Embryonic facial prominence (tissue), 1 donor: ENCODE measurements at regions not wholly inside any gene's neighbourhood (a gene's known extent, or its start where the extent isn't known, plus 50 kb on each side); places are given as distances from the start of the nearest gene placed in this dataset.
"Not testable (repeated sequence)": the region's sequence is repeated elsewhere in the genome, so short reads cannot be mapped to it uniquely, and the experiment has no call there.

Source experiments
- DNase-seq: peaks from one replicate; pipeline ENCODE4 v3.0.0-alpha.2; 2016; ENCODE audit errors: extremely low spot score

DNA sequence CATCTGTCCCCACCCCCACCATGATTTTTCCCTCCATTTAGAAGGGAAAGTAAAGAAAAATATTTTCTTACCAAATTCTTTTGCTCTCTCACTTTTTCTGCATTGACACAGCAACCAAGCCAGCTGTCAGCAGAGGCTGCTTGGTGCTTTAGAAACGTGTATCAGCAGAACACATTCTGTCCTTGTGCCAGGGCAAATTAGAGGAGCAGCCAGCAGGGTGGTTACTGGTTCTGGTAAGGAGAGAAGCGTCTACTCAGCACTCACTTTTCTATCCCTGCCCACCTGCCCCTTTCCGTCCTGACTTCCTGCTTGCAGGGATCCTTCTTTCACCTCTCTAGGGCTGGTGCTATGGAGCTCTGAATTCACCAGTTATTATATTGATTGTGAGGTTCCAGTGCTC, 327.5 kb upstream of the PDE3A start:
- DNase-seq: no peak

DNA sequence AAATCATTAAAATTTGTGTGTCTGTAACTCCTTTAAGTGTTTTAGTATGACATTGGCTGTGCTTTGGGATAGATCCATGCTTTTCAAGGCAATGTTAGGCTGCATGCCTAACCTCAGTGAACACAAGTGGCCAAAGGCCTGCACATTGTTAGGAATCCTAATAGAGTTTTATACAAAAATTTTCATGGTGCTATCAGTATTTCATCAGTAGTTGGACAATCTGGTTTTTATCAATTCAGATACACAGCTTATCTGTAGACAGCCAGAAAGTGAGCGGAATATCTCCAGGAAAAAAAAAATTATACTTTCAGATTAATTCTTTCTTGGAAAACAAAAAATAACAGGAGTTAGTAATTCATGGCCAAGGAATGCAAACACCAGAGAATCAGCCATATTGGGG, 324.0 kb upstream of the PDE3A start:
- no peak for DNase-seq

DNA sequence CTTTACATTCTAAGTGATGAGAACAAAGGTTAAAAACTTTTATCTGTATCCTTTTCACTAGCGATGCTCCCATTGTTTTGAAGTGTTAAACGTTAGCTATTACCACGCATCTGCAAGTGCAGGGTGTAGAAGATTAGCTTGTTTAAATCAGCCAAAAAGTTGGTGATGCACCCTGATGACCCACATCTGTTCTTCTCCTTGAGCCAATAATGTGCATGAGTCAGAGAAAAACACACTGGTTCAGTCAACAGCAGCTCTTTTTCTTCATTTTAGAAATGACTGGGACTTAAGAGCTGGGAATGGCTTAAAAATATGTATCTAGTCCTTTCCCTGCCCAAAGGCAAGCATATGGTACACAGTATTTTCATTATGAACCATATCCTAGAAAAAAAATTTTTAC, 323.5 kb upstream of the PDE3A start:
- DNase-seq: no peak

DNA sequence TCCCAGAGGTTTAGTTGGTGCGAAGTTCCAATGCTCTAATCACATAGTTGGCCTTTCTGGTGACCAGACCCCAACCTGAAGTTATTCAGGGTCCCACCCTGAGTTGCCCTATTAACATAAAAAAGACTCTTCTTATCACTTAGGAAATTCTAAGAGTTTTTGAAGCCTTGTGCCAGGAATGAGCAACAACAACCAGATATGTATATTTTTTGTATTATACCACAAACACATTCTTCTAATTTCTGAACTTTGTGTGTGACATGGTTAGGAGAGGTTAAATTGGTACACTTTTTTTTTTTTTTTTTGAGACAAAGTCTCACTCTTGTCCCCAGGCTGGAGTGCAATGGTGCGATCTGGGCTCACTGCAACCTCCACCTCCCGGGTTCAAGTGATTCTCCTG, 320.4 kb upstream of the PDE3A start:
- DNase-seq: no peak

DNA sequence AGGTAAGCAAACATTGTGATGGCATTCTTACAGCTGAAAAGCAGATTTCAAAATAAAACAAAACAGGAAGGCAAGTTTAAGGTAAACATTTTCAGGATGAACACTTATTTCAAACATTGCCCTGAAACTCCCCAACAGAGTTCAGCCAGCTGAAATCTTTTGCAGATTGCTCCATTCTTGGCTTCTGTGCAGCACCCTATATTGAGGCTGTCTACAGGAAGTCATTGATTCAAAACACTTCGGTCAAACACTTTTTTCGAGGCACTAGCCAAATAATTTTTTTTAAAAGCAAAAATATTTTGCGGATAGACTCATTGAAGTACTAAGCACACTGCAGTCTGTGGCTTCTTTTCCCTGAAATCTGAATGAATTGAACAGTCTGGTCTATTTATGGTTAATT, 318.1 kb upstream of the PDE3A start:
- no peak for DNase-seq

DNA sequence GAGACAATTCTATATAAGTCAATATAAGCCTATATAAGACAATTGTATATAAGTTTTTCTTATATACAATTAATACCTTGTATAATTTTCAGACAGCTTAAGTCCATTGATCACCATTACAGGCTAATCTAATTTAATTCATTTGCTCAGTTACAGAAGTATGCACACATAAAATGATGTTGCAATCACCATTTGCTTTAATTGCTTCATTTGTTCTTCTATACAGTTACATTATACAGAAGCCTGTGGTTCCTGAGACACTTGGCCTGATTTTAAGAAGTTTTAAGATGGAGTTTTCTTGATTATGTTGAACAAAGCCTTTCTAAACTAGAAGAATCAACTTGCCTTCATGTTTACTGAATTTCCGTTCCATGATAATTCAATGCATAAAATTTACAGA, 314.6 kb upstream of the PDE3A start:
- DNase-seq: no peak

DNA sequence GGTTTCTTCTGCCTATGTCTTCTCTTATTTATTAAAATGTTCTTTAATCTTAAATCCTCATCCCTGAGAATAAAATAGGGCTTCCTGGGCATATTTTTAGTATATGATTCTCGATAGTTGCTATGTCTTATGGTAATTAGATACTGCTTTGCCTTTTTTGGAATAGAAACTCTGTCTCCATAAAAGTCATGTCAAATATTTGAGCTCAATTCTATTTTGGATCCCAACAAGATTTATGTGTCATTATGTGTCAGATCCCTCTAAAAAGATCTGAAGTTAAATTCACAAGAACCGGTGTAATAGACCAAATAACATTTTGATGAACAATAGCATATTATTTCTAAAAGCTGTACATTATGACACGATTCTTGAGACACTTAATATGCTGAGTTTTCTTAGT, 312.5 kb upstream of the PDE3A start:
- no peak for DNase-seq

DNA sequence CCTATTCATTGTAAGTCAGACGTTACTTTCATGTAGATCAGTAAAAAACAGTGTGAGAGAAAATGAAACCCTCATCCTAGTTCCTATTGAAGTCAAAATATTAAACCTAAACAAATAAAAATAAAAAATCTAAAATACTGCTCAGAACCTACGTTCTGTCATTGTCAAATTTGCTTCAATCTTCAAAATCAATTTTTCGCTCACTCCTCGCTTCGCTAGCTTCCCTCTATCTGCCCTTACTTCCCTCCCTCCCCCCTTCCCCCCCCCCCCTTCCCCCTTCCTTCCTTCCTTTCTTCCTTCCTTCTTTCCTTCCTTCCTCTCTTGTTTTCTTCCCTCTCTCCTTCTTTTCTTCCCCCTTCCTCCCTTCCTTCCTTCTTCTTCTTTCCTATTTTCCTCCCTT, 310.9 kb upstream of the PDE3A start:
- no peak for DNase-seq

DNA sequence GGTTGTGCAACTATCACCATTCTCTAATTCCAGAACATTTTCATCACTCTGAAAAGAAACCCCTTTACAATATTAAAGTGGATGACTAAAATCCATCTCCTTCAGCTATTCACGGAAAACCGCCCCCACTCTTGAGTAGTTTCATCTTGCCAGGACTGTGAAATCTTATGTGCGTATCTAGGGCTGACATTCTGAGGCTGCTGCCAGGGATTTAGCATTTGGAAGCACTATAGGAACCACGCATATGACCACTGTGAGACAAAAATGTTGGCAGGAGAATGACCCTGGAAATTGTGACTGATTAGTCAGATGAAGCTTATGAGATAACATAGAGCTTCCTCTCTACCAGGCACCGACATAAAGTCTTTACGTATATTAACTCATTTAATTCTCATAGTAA, 305.2 kb upstream of the PDE3A start:
- DNase-seq: no peak

DNA sequence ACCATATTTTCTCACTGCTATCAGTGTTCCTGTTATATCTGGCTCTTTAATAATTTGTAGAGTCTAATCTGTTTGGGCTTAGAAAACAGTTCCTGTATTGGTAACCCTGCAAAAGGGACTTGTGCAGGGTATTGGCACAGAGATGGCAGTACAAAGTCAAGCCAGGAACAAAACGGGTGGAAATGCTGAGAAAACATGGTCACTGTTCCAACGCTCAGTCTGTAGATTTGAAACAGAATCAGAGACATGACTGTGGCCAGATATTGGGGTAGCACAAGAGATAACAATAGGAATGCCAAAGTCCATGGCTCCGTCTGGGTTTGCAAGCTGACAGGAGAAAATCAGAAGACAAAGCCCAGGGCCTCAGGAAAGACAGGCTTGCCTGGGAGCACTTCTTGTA, 290.7 kb upstream of the PDE3A start:
- DNase-seq: no peak

DNA sequence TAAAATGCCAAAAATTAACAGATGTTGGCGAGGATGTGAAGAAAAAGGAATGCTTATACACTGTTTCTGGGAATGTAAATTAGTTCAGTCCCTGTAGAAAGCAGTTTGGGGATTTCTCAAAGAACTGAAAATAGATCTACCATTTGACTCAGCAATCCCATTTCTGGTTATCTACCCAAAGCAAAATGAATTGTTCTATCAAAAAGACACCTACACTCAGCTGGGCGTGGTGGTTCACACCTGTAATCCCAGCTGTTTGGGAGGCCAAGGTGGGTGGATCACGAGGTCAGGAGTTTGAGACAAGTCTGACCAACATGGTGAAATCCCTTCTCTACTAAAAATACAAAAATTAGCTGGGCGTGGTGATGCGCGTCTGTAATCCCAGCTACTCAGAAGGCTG, 279.3 kb upstream of the PDE3A start:
- no peak for DNase-seq

DNA sequence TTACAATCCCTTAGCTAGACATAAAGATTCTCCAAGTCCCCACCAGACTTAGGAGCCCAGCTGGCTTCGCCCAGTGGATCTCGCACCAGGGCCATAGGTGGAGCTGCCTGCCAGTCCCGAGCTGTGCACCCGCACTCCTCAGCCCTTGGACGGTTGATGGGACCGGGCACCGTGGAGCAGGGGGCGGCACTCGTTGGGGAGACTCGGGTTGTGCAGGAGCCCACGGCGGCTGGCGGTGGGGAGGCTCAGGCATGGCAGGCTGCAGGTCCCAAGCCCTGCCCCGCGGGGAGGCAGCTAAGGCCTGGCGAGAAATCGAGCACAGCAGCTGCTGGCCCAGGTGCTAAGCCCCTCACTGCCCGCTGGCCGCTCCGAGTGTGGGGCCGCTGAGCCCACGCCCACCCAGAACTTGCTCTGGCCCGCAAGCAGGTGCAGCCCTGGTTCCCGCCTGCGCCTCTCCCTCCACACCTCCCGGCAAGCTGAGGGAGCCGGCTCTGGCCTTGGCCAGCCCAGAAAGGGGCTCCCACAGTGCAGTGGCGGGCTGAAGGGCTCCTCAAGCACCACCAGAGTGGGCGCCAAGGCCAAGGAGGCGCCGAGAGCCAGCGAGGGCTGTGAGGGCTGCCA, 275.0 kb upstream of the PDE3A start:
- not testable (repeated sequence) for DNase-seq

DNA sequence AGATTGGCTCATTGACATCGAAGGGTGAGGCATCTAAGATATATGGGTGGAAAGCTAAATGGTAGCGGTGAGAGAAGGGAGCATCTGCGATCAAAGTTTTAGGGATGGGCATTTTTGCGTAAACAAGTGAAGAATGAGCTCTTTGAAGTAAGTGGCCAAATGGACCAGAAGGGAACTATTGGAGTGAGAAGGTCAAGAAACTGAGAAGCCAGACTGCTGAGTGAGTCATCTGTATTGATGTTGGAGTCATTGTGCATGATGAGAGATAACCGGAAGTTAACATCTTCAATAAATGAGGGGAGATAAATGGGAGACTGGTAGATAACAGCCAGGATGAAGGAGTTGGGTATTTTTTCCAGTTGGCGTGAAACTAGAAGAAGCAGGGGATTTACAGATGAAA, 271.9 kb upstream of the PDE3A start:
- no peak for DNase-seq

DNA sequence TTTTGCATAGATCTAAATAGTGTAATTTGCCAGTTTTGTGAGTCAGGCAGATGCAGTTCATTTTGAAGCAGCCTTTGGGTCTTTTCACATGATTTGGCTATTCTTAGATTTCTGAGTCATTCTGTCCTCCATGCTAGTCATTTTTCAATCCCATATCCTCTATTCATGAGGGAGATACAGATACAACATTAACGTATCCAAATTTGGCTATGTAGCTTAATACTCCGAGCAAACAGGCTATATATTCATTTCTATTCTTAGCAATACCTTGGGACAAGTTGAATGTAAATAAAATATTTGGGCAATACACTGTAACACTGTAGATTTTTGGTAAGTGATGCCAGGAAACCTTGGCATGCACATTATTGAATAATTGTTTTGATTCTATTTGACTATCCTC, 270.7 kb upstream of the PDE3A start:
- no peak for DNase-seq

DNA sequence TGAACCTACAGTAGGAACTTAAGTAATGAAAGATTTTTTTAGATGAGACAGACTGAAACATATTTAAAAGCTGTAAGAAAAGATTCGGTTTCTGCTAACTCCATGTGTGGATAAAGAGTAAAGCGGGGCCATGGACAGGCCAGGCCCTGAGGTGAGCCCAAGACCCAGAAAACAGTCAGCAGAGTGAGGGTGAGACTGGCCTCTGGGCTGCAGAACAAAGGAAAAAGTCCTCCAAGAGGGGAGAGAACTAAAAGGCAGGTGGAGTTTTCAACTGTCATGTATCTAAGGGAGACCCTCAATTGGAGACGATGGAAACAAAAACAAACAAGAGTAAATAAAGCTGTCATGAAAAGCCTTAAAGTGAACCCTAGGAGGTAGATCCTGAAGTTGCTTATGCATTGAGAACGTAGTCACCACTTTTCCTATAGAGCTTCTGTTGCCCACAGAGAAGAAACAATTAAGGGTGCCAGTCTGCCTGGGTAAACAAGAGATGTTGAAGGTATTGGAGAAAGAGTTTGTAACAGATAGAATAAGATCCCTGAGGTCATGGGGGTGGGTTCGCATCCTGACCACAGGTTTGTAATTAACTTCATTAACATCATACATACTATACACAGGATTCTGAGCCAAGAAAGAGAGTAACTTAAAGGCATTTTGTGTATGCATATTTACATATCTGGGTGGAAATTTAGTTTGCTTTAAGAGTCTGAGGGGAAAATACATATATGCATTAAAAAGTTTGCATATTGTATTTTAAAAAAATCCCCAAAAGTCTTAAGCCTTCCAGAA, 268.7 kb upstream of the PDE3A start:
- no peak for DNase-seq

DNA sequence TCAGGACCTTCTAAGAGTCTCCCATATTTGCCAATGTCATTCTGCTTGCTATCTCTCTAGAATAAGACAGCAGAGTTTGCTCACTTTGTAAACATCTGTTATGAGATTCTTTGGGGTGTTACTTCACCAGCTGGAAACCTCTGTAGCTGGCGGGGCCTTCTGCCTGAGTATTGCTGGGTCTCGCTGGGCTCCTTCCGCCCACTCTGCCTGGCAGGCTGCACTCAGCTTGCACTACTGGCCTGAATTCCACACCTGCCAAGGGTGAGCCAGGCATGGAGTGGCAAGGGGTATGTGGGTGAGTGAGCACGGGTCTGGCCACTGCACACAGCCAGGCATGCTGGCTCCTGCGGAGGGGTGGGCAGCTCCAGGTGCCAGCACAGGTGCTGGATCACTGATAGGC, 267.3 kb upstream of the PDE3A start:
- DNase-seq: no peak

DNA sequence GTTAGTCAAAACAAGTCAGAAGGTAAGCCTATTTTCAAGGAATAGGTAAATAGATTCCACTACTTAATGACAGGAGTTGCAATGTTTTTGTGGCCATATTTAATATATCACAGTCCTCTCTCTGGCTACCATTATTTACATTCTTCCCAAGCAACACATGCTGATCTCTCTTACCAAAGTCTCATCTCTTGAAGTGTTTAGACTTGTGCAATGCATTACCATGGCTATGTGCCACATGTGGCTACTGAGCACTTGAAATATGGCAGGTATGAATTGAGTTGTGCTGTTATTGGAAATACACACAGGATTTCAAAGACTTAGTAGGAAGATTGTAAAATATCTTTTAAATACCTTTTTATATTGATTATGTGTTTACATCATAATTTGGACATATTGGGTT, 262.4 kb upstream of the PDE3A start:
- DNase-seq: no peak

DNA sequence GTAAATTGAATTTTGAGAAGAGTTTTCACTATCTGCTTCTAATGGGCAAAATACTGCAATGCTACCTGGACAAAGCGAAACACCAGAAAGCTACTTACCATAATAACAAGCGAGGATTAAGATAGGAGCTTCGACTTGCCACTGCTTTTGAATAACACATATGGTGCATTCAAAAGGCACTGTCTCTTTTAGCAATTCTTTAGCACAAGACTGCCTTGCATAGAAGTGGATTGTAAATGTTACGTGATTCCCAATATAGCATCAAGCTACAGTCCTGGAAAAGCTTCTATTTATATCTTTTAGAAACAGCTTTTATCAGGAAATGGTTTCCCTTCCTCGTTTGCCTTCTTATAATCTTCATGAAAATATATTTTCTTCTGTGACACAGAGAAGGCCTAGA, 258.7 kb upstream of the PDE3A start:
- no peak for DNase-seq

DNA sequence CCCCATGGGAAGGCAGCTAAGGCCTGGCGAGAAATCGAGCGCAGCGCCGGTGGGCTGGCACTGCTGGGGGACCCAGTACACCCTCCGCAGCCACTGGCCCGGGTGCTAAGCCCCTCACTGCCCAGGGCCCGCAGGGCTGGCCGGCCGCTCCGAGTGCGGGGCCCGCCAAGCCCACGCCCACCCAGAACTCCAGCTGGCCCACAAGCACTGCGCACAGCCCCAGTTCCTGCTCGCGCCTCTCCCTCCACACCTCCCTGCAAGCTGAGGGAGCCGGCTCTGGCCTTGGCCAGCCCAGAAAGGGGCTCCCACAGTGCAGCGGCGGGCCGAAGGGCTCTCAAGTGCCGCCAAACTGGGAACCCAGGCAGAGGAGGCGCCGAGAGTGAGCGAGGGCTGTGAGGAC, 253.0 kb upstream of the PDE3A start:
- not testable (repeated sequence) for DNase-seq

DNA sequence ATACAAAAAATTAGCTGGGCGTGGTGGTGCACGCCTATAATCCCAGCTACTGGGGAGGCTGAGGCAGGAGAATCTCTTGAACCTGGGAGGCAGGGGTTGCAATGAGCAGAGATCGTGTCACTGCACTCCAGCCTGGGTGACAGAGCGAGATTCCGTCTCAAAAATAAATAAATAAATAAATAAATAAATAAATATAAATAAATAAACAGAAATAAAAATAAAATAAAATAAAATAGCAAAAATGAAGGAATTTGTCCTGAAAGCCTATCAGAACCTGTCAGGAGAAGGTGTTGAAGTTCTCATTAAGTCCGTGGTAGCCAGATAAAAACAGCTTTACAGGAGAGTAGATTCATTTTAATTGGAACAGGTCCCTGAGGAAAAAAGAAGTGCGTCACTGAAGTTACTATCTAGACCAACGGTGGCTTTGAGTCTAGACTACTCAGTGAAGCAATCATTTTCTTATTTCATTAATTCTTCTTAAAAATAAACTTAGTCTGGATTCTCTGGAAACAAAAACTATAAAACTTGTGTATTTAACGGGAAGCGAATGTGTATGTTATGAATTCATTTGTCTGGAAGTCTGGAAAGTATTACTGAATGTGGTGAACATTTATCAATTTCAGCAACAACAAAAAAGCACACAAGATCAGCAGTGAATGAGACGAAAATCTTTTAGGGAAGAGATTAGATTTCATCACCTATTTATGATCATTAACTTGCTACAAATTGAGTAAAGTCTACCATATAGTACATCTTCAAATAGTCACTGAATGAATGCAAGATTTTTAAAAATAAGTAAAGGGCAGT, 248.5 kb upstream of the PDE3A start:
- no peak for DNase-seq

DNA sequence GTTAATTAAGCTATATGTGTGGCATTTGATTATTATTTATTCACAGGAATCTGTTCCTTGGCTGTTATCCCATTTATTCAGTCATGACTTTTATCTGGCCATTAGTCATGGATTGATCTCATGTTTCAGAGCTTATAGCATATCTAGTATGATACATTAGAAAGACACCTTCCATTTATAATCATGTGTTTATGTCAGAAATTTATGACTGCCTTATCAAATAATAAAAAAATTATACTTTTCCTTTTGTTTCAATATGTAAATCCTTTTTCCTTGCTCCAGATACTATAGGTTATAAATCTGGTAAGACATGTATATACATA, 248.0 kb upstream of the PDE3A start:
- DNase-seq: no peak

DNA sequence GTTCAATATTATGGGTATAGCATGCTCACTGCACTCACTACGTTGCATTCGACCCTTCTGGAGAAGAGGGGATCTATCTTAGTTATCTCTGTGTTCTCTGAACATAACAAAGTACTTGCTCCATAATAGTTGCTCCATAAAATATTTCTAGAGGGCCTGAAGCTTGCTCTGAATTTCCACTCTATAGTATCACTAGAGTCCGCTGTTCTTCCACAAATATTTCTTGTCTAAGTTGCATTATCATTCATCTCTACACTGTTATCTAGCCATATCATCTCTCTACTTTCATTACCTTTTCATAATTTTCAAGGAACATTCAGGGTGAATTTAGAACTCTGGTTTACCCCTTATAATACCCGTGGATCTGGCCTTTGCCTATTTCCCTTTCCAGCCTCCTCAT, 246.1 kb upstream of the PDE3A start:
- DNase-seq: no peak

DNA sequence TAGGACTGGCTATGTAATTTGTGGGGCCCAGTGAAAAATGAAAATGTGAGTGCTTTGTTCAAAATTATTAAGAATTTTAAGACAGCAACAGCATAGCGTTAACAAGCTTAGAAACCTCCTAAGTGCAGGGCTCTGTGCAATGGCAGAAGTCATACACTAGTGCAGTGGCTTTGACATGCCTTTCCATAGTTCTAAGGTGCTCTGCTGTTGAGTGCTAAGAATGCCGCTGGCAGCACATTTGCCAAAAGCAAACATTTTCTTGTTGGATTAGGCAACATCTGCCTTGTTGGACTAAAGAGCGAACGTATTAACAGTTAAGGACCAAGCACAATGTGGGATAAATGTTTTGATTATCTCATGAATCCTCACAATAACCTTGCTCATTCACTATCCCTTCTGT, 244.9 kb upstream of the PDE3A start:
- DNase-seq: no peak
